ENCODE measurements at regions not wholly inside any gene's neighbourhood (a gene's known extent, or its start where the extent isn't known, plus 50 kb on each side); places are given as distances from the start of the nearest gene placed in this dataset.
"Not testable (repeated sequence)": the region's sequence is repeated elsewhere in the genome, so short reads cannot be mapped to it uniquely, and the experiment has no call there.

DNA sequence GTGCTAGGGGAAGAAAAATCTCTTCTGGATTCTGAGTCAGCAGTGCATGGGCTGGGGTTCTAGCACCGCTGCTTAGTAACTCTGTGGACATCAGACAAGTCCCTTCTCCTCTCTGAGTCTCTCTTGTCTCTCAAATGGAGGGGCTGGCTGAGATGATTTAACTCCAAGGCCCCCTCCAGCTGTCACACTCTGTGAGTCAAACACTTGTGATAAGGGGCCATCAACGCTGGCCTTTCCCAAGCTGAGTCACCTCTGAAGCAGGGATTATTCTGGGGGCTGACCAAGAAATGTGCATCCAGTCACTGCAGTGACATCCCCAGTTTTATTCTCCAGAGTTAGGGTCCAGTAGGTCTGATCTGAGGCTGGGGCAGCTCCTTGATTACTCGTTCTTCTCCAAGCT, 110.4 kb upstream of the ZNF462 start:
- DNase-seq (ENCODE audit: low read depth in 2 of 2), result no peak

DNA sequence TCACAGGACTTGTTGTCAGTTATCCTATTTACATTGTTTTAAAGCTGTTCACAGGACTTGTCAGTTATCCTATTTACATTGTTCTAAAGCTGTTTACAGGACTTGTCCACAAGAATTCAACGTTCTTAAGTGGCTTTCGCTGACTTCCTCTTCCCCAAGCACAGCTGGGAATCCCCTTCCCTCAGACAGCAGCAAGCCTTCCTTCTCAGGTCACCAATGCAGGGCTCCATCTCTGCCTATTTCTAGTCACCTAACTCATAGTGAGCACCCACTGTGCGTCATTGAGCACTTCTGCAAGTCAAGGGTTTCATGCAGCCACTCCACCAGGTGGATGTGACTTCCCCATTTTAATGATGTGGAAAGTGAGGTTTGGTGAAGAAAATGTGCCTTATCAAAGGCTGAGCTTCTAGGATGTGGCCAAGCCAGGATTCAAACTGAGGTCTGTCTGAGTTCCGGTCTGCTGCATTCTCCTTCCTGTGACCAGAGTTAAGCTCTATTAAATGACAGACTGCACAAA, 109.8 kb upstream of the ZNF462 start:
- no peak for DNase-seq (ENCODE audit: low read depth in 2 of 2)

DNA sequence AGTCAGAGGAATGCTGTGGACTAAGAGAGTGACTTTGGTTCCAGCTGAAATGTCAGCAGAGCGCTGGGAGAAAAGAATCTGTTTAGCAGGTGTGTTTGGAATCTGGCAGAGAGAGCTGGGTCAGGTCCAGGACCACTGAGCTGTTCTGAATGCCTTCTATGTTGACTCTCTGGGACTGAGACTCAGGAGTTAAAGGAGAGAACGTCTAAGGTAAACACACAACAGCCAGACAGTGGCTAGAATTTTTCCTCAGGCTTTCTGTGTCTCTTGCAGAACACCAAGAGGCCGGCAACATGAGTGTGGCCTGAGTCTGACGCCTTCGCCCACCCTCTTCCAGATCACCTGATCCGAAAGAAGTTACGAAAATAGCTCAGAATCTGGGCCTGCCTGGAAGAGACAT, 107.2 kb upstream of the ZNF462 start:
- DNase-seq (ENCODE audit: low read depth in 2 of 2), result no peak

DNA sequence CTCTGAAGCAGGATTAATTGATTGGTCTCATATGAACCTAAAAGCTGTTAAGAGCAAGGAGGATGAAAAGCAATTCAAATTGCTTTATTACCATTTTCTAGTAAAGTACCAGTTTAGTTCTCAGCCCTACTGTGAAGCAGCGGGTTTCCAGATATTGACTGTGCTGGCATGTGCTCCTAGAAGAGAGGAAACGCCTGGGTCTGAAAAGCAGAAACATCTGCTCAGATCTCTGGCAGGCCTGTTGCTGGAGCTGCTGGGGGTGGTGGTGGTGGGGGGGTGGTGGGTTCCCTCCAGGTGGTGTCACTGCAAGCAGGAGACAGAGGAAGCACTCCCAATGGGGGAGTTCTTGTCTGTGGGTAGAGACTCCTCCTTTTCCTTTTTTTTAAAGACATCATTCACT, 105.5 kb upstream of the ZNF462 start:
- no peak for DNase-seq (ENCODE audit: low read depth in 2 of 2)

DNA sequence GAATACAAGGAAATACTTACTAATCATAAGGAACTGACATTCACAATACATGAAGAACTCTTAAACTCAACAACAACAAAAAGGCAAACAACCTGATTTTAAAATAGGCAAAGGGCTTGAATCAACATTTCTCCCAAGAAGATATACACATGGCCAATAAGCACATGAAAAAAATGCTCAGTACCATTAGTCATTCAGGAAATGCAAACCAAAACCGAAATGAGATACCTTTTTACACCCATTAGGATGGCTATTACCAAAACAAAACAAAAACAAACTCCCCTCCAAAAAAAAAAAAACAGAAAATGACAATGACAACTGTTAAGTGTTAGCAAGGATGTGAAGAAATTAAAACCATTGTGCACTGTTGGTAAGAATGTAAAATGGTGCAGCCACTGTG, 104.1 kb upstream of the ZNF462 start:
- DNase-seq (ENCODE audit: low read depth in 2 of 2), result no peak

DNA sequence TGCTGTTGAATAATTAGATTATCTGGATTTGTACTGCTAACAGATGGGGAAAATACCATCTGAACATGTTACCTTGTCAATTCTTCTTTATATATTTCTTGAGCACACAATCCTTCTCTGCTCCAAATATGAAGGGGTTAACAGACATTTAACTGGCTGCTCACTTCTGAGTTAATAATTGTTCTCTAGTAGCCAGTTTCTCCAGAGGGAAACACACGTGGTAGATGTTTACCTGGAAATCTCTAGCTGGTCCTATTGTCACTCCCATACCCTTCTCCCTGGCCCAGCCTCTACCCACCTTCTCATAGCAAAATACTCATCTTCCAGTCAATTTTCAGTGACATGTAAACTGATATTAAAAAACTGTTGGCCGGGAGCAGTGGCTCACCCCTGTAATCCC, 101.5 kb upstream of the ZNF462 start:
- no peak for DNase-seq (ENCODE audit: low read depth in 2 of 2)

DNA sequence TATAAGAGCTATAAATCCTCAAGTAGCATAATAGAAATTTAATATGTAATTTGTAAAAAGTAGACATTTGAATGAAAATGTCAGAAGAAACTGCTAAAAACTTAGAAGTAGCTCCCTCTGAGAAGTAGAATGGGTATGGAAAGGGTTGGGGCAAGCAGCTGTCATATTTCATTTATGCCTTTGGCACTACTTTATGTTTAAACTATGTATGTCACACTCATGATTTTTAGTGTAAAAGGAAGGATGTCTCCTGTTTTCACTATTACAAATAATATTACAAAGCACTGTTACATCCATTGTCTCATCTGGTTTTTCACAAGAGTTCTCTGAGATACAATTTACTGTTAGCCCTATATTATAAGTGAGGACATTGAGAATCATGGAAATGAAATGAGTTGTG, 96.3 kb upstream of the ZNF462 start:
- DNase-seq (ENCODE audit: low read depth in 2 of 2), result no peak

DNA sequence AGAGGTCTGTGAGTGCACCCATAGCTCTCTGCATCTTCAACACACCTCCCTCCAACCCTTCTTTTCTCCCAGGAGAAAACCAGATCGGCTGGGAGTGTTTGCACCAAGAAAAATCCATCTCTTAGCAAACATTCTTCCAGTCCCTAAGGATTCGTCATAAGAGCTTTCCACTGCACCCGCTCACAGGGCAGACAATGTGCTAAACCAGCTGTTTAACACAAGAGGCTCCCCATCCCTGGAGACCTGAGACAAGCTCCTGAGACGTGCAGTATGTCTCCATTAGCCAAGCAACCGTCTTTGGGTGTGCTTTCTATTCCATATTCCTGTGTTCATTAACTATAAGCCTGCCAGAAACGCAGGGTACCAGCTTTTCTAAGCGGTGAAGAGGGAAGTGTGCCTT, 93.6 kb upstream of the ZNF462 start:
- DNase-seq (ENCODE audit: low read depth in 2 of 2), result no peak

DNA sequence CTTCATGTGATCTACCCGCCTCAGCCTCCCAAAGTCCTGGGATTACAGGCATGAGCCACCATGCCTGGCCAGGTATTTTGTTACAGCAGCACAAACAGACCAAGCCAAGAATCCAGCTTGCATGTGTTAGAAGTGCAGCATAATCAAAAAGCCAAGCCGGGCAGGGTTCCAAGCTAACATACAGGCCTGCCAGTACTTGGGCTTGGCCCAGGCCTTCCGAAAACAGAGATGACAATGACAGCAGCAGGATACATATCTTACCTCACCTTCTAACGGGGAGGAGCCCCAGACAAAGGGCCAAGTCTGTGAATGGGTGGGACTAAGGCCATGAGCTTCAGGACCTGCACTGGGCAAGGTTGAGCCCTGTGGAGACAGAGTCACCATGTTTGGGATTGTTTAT, 91.4 kb upstream of the ZNF462 start:
- DNase-seq (ENCODE audit: low read depth in 2 of 2), result no peak

DNA sequence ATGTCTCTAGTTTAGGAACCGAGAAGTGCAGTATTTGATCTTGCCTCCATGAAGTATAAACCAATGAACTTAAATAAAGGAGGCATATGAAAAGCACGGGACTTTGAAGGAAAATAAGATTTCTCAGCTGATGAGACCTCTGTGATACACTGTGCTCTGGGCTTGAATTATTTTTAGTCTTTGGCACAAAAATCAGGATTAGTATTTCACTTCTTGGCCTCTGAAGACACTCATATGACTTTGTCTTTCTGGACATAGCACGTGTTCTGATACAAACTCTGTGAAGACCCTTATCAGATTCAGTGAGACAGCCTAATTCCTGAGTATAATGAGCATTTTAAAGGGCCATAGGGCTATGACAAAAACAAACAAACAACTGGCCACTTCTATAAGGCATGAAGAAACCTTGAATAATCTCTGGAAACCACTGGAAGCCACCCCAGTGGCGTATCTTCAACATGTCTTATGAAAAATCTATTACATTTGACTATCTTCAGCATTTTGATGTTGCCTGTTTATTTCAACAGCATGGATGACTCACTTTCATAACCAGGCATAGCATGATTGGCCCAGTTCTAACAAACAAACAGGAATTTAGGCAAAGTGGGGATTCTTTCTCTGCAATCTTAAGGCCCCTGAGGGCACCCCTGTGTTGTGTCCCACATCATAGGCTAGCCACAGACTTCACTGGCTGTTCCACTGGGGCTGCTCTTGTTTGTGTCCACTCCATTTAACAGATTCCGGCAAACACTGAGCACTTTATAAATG, 90.3 kb upstream of the ZNF462 start:
- no peak for DNase-seq (ENCODE audit: low read depth in 2 of 2)

DNA sequence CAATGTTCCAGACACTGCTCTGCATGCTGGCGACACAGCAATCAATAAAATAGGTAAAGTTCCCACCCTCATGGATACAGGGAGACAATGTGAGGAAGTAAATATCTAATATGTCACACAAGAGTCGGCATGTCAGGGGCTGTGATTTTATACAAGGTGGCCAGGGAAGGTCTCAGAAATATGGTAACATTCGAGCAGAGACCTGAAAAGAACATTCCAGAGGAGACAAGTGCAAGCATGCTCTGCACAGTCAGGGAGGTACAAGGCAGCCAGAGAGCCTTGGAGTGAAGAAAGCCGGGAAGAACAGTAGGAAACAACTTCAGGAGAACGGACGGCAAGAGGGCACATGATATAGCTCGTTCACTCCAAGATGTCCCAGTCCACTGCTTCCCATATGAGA, 89.2 kb upstream of the ZNF462 start:
- DNase-seq (ENCODE audit: low read depth in 2 of 2), result no peak

DNA sequence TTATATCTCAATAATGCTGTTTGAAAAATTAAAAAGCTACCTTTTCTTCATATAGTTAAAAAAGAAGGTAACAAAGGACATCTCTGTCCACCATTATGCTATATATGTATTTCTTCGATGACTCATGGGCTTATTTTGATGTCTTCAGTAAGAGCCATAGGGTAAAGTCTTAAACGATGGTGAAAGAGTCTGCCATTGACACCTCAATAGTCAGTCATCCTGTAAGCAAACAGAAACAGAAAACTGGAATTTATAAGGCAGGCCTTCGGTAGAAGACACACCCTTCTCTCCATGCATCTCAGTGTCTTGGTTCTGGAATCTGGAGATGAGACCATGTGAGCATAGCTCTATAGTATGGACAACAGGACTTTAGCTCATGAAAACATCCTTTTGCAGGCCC, 87.0 kb upstream of the ZNF462 start:
- DNase-seq (ENCODE audit: low read depth in 2 of 2), result no peak

DNA sequence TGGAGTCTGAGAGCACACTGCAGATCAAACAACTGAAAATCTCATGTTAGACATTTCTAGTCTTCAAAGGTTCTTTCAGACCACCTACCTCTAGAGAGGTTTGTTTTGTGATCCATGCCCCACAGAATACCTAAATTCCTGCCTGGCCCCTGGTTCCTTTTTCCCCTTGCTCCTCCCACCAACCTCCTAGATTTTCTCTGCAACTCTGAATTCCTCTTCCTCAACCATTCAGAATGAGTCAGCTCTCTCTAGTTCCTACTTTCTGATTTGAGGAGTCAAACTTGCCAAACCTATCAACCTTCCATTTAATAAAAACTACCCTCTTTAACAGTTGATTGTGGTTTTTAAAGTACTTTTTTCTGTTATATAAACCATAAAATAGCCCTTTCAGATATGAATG, 83.2 kb upstream of the ZNF462 start:
- DNase-seq (ENCODE audit: low read depth in 2 of 2), result no peak

DNA sequence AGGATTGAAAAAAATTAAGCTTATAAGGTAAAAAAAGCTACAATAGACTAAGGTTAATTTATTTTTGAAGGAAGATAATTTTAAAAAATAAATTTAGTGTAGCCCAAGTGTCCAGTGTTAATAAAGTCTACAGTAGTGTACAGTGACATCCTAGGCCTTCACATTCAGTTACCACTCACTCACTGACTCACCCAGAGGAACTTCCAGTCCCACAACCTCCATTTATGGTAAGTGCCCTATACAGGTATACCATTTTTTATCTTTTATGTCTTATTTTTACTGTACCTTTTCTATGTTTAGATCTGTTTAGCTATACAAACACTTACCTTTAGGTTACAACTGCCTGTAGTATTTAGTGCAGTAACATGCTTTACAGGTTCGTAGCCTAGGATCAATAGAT, 79.8 kb upstream of the ZNF462 start:
- DNase-seq (ENCODE audit: low read depth in 2 of 2), result no peak

DNA sequence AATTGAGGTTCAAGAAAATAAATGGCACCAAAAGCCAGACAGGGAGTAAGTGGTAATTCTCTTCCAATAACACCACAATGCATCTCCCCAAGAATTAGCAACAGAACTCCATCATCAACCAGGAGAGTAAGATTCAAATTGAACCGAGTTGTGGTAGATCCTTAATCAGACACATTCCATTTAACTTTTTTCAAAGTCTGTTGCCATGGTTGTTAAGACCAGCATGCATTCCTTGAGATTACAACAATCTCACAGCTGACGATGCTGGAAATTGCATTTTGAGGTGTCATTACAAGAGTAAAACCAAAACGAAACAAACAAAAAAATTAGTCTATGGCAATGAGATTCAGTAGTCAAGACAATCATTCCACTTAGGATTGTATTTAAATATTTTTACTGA, 78.9 kb upstream of the ZNF462 start:
- DNase-seq (ENCODE audit: low read depth in 2 of 2), result no peak

DNA sequence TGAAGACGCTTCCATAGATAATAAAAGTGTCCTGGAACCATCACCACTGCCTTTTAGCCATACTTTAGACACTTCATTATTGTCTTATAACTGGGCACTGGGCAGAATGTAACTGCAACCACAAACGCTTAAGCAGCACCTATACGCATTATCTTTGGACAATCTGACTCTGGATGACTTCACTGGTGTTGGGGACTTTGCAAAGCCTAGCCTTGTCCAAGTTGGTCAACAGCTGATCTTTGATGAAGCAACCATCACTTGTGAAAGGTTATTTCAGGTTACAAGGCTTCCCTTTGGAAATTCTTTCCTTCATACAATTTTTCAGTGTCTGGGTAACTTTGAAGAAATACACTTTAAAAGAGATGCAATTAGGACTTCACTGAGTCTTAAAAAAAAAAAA, 77.8 kb upstream of the ZNF462 start:
- DNase-seq (ENCODE audit: low read depth in 2 of 2), result no peak

DNA sequence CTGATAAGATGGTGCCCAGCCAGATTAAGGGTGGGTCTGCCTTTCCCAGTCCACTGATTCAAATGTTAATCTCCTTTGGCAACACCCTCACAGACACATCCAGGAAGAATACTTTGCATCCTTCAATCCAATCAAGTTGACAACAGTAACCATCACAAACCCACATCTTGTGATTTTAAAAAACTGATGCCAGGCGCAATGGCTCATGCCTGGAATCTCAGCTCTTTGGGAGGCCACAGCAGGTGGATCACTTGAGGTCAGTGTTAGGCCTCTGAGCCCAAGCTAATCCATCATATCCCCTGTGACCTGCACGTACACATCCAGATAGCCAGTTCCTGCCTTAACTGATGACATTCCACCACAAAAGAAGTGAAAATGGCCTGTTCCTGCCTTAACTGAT, 74.9 kb upstream of the ZNF462 start:
- DNase-seq (ENCODE audit: low read depth in 2 of 2), result not testable (repeated sequence)

DNA sequence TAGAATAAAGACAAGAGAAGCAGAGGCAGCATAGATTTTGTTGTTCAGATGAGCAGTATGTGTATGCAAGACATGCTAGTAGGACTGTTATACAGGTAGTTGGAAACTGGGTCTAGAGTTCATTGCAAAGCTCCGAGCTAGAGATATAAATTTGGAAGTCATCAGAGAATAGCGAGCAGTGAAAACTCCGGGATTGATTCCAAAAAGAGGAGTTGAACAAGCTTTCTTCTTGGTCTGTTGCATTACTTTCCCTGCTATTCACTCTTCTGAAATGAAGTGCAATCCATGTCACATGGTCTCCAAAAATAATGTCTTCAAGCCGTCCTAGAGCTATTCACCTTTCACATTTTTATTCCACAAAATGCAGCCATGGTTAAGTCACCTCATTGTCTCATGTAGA, 67.9 kb upstream of the ZNF462 start:
- DNase-seq (ENCODE audit: low read depth in 2 of 2), result no peak

DNA sequence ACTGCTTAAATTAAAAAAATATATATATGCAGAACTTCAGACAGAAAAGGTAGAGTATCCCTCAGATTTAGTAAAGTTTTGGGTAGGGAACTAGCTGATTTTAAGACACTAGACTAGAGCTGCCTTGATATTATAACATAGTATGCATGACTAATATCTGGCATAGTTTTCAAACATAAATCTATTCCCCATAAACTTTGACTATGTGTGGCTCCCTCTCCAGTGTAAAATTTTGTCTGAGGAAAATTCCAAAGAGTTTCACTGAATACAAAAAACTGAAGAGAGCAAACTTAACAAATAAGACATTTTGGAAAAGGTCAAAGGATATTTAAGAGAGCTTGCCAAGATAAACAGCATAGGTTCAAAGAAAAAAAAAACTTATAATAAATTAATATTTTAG, 66.2 kb upstream of the ZNF462 start:
- no peak for DNase-seq (ENCODE audit: low read depth in 2 of 2)

DNA sequence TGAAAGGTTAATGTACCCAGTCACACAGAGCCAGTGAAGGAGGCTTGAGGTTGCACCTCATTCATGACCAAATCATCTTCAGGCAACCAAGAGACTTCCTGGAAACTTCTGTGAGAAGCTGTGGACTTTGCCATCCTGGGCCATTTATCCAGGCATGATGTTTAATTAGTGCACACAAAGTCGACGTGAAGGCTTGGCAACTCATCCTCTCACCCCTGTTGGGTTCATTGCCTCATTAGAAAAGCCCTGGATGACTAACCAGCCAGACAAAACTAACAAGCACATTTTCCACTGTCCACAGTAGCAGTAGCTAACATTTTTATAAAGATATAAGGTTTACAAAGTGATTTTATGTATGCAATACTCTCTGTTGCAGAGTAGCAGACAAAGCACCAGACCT, 65.7 kb upstream of the ZNF462 start:
- DNase-seq (ENCODE audit: low read depth in 2 of 2), result no peak

DNA sequence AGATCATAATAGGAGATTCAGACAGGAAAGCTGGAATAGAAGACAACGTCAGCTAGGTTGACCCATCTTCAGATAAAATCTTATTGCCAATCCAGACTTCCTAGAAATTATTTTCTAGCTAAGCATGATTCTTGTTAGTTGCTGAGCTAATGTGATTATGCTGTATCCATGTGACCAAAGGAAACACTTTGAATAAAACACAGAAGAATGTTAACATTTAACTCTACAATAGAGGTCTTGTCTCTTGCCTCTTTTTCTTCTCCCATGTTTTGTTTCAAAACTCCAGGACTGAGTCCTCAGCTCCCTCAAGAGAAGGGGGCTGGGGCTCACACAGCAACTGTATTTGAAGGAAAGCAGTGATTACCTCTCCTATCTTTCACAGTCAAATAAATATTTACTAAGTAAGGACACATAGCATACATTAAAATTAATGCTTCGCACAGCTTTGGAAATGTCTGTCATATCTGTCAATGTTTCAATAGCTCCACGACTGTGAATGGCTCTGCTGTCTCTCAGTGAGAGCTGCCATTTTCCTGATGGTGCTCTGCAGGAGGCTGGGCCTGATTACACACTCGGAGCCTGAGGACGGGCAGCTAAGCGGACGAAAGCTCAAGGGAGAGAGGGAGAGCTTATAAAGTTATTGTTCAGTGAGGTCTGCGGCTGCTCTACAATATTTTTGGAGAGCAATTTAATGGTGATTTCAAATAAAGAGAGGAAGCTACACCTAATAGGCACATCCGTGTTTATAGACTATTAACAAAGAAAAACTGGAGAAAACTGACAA, 64.8 kb upstream of the ZNF462 start:
- no peak for DNase-seq (ENCODE audit: low read depth in 2 of 2)

DNA sequence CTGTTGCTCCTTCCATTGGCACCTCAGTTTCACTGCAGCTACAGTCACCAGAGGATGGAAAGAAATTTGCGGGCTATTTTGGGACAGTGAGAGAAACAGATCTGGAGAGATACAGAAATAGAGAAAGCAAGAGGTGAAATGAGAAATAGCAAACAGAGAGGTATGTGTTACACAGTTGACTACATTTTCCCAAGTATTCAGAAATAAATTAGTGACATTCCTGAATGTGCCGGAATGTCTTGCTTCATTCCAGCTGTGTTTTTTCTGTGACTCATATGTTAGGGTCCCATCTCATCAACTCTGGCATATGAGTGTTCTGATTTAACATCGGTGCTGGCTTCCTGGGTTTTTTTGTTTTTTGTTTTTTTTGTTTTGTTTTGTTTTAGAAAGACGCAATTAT, 63.8 kb upstream of the ZNF462 start:
- no peak for DNase-seq (ENCODE audit: low read depth in 2 of 2)

DNA sequence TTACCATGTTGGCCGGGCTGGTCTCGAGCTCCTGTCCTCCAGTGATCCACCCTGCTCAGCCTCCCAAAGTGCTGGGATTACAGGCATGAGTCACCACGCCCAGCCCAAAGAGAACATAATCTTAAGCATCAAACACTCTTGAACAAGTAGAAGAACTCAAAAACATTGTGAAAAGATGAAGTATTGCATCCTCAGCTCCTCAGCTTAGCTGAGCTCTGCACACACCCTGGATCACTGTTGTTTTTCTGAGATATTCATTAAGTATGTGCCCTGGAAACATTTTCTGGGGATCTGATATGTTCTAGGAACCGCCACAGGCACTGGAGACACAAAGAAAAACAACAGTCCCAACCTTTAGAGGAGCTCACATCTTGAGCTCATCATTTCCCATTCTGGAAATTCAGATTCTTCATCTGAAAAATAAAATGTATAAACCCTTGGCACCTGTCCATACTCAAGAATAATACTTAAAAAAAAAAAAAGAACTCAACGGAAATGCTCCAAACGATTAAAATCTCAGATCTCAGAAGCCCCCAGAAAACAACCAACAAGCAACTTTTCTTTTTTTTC, 62.2 kb upstream of the ZNF462 start:
- no peak for DNase-seq (ENCODE audit: low read depth in 2 of 2)
